ENCODE measurements at regions not wholly inside any gene's neighbourhood (a gene's known extent, or its start where the extent isn't known, plus 50 kb on each side); places are given as distances from the start of the nearest gene placed in this dataset.
"Not testable (repeated sequence)": the region's sequence is repeated elsewhere in the genome, so short reads cannot be mapped to it uniquely, and the experiment has no call there.

GRCh38 chr17:71874773-71875172 is 246.0 kb upstream of the SOX9 start:
- not testable (repeated sequence) for TF ChIP-seq POLR2A (IDR thresholded peaks at IDR 0.05; ENCODE audit: low read depth, low read length); TAF1 (IDR thresholded peaks at IDR 0.05; ENCODE audit: borderline replicate concordance, low read depth, low read length)
